ENCODE measurements at regions not wholly inside any gene's neighbourhood (a gene's known extent, or its start where the extent isn't known, plus 50 kb on each side); places are given as distances from the start of the nearest gene placed in this dataset.

- TF ChIP-seq POLR2A (IDR thresholded peaks at IDR 0.05; ENCODE audit: borderline replicate concordance, extremely low read depth, insufficient read depth, insufficient read length) (no peak), POLR2AphosphoS5 (IDR thresholded peaks at IDR 0.05; ENCODE audit: low read depth, low read length) (no peak), EZH2 (IDR thresholded peaks at IDR 0.05) (no peak), EZH2phosphoT487 (IDR thresholded peaks at IDR 0.05; ENCODE audit: borderline replicate concordance) (peak; percentile 35; the same call in 1 of the 2 replicates), ZNF274 (IDR thresholded peaks at IDR 0.05; ENCODE audit: low read depth, low read length) (no peak), CEBPB (IDR thresholded peaks at IDR 0.05; ENCODE audit: low read depth) (no peak), SIN3A (IDR thresholded peaks at IDR 0.05; ENCODE audit: low read depth) (no peak), REST (IDR thresholded peaks at IDR 0.05; ENCODE audit: low read depth) (no peak)
- TF ChIP-seq, protein P1, sequence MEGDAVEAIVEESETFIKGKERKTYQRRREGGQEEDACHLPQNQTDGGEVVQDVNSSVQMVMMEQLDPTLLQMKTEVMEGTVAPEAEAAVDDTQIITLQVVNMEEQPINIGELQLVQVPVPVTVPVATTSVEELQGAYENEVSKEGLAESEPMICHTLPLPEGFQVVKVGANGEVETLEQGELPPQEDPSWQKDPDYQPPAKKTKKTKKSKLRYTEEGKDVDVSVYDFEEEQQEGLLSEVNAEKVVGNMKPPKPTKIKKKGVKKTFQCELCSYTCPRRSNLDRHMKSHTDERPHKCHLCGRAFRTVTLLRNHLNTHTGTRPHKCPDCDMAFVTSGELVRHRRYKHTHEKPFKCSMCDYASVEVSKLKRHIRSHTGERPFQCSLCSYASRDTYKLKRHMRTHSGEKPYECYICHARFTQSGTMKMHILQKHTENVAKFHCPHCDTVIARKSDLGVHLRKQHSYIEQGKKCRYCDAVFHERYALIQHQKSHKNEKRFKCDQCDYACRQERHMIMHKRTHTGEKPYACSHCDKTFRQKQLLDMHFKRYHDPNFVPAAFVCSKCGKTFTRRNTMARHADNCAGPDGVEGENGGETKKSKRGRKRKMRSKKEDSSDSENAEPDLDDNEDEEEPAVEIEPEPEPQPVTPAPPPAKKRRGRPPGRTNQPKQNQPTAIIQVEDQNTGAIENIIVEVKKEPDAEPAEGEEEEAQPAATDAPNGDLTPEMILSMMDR (IDR thresholded peaks at IDR 0.05 in 2 of 3, conservative IDR thresholded peaks at IDR 0.05 in 1 of 3; ENCODE audit: borderline replicate concordance in 1 of 3, insufficient read depth in 1 of 3, low read depth in 2 of 3, low read length in 2 of 3) = no peak
Measured at GRCh38 chr11:16605389-16605893, 133.0 kb upstream of the C11orf58 start.

All from HCT116 (cell line).